Mesendoderm (in vitro differentiated cells): ENCODE measurements at regions not wholly inside any gene's neighbourhood (a gene's known extent, or its start where the extent isn't known, plus 50 kb on each side); places are given as distances from the start of the nearest gene placed in this dataset.

Source experiments
- DNase-seq: peaks from one replicate; pipeline ENCODE4 v3.0.0; 2013
- H2AK5ac ChIP-seq: 2 replicates; pipeline ENCODE4 v1.6.1; 2013; ENCODE audit warnings: low read length, inconsistent platforms
- H2BK120ac ChIP-seq: 2 replicates; pipeline ENCODE4 v1.6.1; 2013; ENCODE audit warnings: low read depth, mild to moderate bottlenecking, low read length, moderate library complexity, mixed read lengths
- H2BK15ac ChIP-seq: replicated peaks from 2 replicates; pipeline ENCODE4 v1.6.1; 2013; ENCODE audit warnings: low read depth, mild to moderate bottlenecking, moderate library complexity
- H2BK5ac ChIP-seq: 2 replicates; pipeline ENCODE4 v1.6.1; 2013; ENCODE audit warnings: low read length, inconsistent platforms
- H3K18ac ChIP-seq: 2 replicates; pipeline ENCODE4 v1.6.1; 2013; ENCODE audit warnings: mild to moderate bottlenecking, low read length, mixed read lengths
- H3K23ac ChIP-seq: one replicate; pipeline ENCODE4 v1.6.1; 2013; ENCODE audit warnings: low read length
- H3K27ac ChIP-seq: 2 replicates; pipeline ENCODE4 v1.5.1; 2013; ENCODE audit warnings: low read depth, mild to moderate bottlenecking, inconsistent platforms, low read length, moderate library complexity
- H3K27me3 ChIP-seq: 2 replicates; pipeline ENCODE4 v1.6.1; 2013; ENCODE audit warnings: low read length, control low read depth, mild to moderate bottlenecking, inconsistent platforms; ENCODE audit not compliant: insufficient read depth, poor library complexity
- H3K36me3 ChIP-seq: 2 replicates; pipeline ENCODE4 v1.6.1; 2013; ENCODE audit warnings: low read length, inconsistent platforms; ENCODE audit not compliant: control insufficient read depth, insufficient read depth
- H3K4ac ChIP-seq: one replicate; pipeline ENCODE4 v1.6.1; 2013; ENCODE audit warnings: low read depth, mild to moderate bottlenecking, low read length, moderate library complexity
- H3K4me1 ChIP-seq: 2 replicates; pipeline ENCODE4 v1.6.1; 2013; ENCODE audit warnings: low read depth, low read length, inconsistent platforms; ENCODE audit not compliant: control insufficient read depth
- H3K4me2 ChIP-seq: 2 replicates; pipeline ENCODE4 v1.6.1; 2013; ENCODE audit warnings: low read length
- H3K4me3 ChIP-seq: 2 replicates; pipeline ENCODE4 v1.5.1; 2013; ENCODE audit warnings: mild to moderate bottlenecking, low read length
- H3K56ac ChIP-seq: one replicate; pipeline ENCODE4 v1.6.1; 2013; ENCODE audit warnings: low read length
- H3K79me1 ChIP-seq: 2 replicates; pipeline ENCODE4 v1.6.1; 2013; ENCODE audit warnings: low read length, inconsistent platforms
- H3K79me2 ChIP-seq: 2 replicates; pipeline ENCODE4 v1.6.1; 2013; ENCODE audit warnings: mild to moderate bottlenecking, low read length; ENCODE audit not compliant: control insufficient read depth, insufficient read depth
- H3K9ac ChIP-seq: 2 replicates; pipeline ENCODE4 v1.6.1; 2013; ENCODE audit warnings: low read length, inconsistent platforms
- H4K5ac ChIP-seq: one replicate; pipeline ENCODE4 v1.6.1; 2013; ENCODE audit warnings: low read length
- H4K8ac ChIP-seq: one replicate; pipeline ENCODE4 v1.6.1; 2013; ENCODE audit warnings: low read depth, mild to moderate bottlenecking, control low read depth, low read length, moderate library complexity
- WGBS: extraction: QIAGEN DNeasy Blood & Tissue Kit; methylation state at CpG from one replicate; pipeline ENCODE4 v1.1.7; 2013; ENCODE audit warnings: low lambda C conversion rate, missing lambda C conversion rate; ENCODE audit not compliant: insufficient coverage; ENCODE audit errors: extremely low coverage; 5-methylcytosine and 5-hydroxymethylcytosine counted together

DNA sequence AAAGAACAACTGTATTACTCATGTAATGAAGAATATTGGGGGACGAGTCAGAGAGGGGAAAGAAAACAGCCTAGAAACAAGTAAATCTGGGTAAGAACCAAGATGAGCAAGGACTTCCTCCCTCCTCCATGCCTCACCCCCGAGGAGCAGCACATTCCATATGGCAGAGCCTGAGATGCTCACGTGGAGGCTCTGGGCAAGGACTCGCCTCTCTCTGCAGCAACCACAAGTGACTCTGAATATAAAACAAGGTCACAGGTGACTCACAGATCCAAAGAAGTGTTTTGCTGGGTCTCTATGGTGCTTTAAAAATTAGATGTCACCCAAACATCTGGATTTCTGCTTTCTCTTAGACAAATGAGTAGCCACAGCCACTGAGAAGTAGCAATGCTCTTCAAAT is 453.0 kb upstream of the SULF2 start:
- no peaks in the 10 kb centered on the region for H3K4me1 ChIP-seq
- H2BK120ac ChIP-seq = no peak overlapping the region
- H3K23ac ChIP-seq = no peak overlapping the region
- no peak overlapping the region for H4K8ac ChIP-seq
- no peak overlapping the region for H3K4ac ChIP-seq
- H3K79me1 ChIP-seq = no peaks in the 10 kb centered on the region
- H2AK5ac ChIP-seq = no peak overlapping the region
- H3K56ac ChIP-seq = no peak overlapping the region
- no peaks in the 10 kb centered on the region for H3K36me3 ChIP-seq
- no CpG with 5 or more reads among the region's 4 CpGs for WGBS
- no peak overlapping the region for H2BK5ac ChIP-seq
- DNase-seq = peak; percentile 49
- H3K4me3 ChIP-seq = no peak overlapping the region
- H3K4me2 ChIP-seq = no peak overlapping the region
- H3K27ac ChIP-seq = no peak overlapping the region
- no peak overlapping the region for H4K5ac ChIP-seq
- no peak overlapping the region for H3K18ac ChIP-seq
- H3K79me2 ChIP-seq = no peaks in the 10 kb centered on the region
- no peaks in the 10 kb centered on the region for H3K27me3 ChIP-seq
- no peak overlapping the region for H2BK15ac ChIP-seq
- H3K9ac ChIP-seq = no peak overlapping the region

- Histone ChIP-seq H4K8ac (no peak overlapping the region), H3K4me3 (no peak overlapping the region), H3K27ac (no peak overlapping the region), H3K4me1 (no peaks in the 10 kb centered on the region), H3K79me2 (no peaks in the 10 kb centered on the region), H2BK120ac (no peak overlapping the region), H4K5ac (no peak overlapping the region), H3K56ac (peak overlapping the region; percentile 38), H3K18ac (peak overlapping the region; percentile 9), H3K9ac (no peak overlapping the region), H2AK5ac (no peak overlapping the region), H3K23ac (no peak overlapping the region), H3K27me3 (no peaks in the 10 kb centered on the region), H3K4me2 (no peak overlapping the region), H3K36me3 (no peaks in the 10 kb centered on the region), H2BK15ac (no peak overlapping the region), H3K4ac (no peak overlapping the region), H2BK5ac (peak overlapping the region; percentile 43), H3K79me1 (no peaks in the 10 kb centered on the region)
- DNase-seq = peak; percentile 59
- no CpG with 5 or more reads among the region's 10 CpGs for WGBS
Observed at GRCh38 chr20:48236000-48236970, 451.0 kb upstream of the SULF2 start.

- Histone ChIP-seq H3K4ac (no peak overlapping the region), H3K18ac (no peak overlapping the region), H3K56ac (no peak overlapping the region), H3K23ac (no peak overlapping the region), H3K36me3 (no peaks in the 10 kb centered on the region), H3K4me1 (peaks cover under 1% of the 10 kb centered on the region), H2AK5ac (no peak overlapping the region), H3K9ac (no peak overlapping the region), H3K4me2 (no peak overlapping the region), H3K27me3 (no peaks in the 10 kb centered on the region), H4K8ac (no peak overlapping the region), H3K4me3 (no peak overlapping the region), H4K5ac (no peak overlapping the region), H2BK5ac (no peak overlapping the region), H3K79me2 (no peaks in the 10 kb centered on the region), H3K79me1 (no peaks in the 10 kb centered on the region), H2BK120ac (no peak overlapping the region), H2BK15ac (no peak overlapping the region), H3K27ac (no peak overlapping the region)
- peak; percentile 73 for DNase-seq
- no CpG with 5 or more reads among the region's 6 CpGs for WGBS
Observed at GRCh38 chr20:48234951-48235350, 449.7 kb upstream of the SULF2 start.

DNA sequence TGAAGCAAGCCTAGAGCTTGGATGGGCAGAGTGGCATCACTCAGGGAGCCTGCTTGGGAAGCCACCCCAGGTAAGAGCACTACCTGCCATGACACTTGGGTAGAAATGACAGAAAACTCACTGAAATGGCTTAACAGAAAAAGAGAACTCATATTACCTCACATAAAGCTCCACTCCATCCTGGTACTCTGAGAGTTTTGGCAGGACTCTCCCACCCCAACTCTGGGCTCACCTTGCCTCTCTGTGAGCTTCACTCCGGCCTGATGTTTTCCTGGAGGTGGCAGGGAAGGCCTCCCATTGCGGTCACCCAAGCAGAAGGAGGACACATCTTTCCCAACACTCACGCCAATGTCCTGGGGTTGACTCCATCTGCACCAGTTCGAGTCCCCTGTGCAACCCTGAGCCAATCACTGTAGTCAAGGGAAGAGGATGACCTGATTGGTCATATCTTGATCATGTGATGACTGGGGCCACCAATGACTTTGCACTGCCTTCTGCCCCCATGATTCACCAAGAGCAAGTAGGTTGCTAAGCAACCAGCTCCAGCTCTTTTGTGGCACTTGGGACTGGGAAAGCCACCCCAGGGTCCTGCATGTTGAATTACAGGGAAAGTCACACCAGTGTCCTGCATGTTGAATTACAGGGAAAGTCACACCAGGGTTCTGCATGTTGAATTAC is 446.1 kb upstream of the SULF2 start:
- Histone ChIP-seq H3K56ac (peak overlapping the region; percentile 29), H2AK5ac (peak overlapping the region; percentile 99), H4K5ac (no peak overlapping the region), H2BK120ac (no peak overlapping the region), H3K27ac (no peak overlapping the region), H3K4ac (peak overlapping the region; percentile 1), H2BK15ac (no peak overlapping the region), H3K36me3 (no peaks in the 10 kb centered on the region), H2BK5ac (peak overlapping the region; percentile 94), H3K4me2 (no peak overlapping the region), H3K4me3 (no peak overlapping the region), H3K27me3 (no peaks in the 10 kb centered on the region), H3K79me1 (no peaks in the 10 kb centered on the region), H3K79me2 (no peaks in the 10 kb centered on the region), H3K9ac (no peak overlapping the region), H3K4me1 (peaks cover 2% of the 10 kb centered on the region), H3K23ac (no peak overlapping the region), H4K8ac (no peak overlapping the region), H3K18ac (no peak overlapping the region)
- DNase-seq = no peak
- WGBS = no CpG with 5 or more reads among the region's 4 CpGs

- peak overlapping the region; percentile 80 for H3K27ac ChIP-seq
- peak overlapping the region; percentile 49 for H3K56ac ChIP-seq
- H3K23ac ChIP-seq = no peak overlapping the region
- H3K79me1 ChIP-seq = no peaks in the 10 kb centered on the region
- DNase-seq = peak; percentile 93
- H3K4me3 ChIP-seq = no peak overlapping the region
- no peaks in the 10 kb centered on the region for H3K79me2 ChIP-seq
- H4K8ac ChIP-seq = no peak overlapping the region
- H2BK5ac ChIP-seq = peak overlapping the region; percentile 96
- H3K4me2 ChIP-seq = no peak overlapping the region
- no peak overlapping the region for H3K9ac ChIP-seq
- no peak overlapping the region for H2BK120ac ChIP-seq
- H4K5ac ChIP-seq = no peak overlapping the region
- no peak overlapping the region for H3K4ac ChIP-seq
- no peaks in the 10 kb centered on the region for H3K27me3 ChIP-seq
- H2BK15ac ChIP-seq = no peak overlapping the region
- no peaks in the 10 kb centered on the region for H3K36me3 ChIP-seq
- no peak overlapping the region for H2AK5ac ChIP-seq
- no peak overlapping the region for H3K18ac ChIP-seq
- no CpG with 5 or more reads among the region's 5 CpGs for WGBS
- H3K4me1 ChIP-seq = peaks cover 2% of the 10 kb centered on the region
Observed at GRCh38 chr20:48230216-48230615, 444.9 kb upstream of the SULF2 start.
